ACHN (cell line): ENCODE measurements at regions not wholly inside any gene's neighbourhood (a gene's known extent, or its start where the extent isn't known, plus 50 kb on each side); places are given as distances from the start of the nearest gene placed in this dataset.
A peak's percentile ranks its signal among the peaks of the same experiment; 100 is the strongest.
"Not testable (repeated sequence)": the region's sequence is repeated elsewhere in the genome, so short reads cannot be mapped to it uniquely, and the experiment has no call there.

Source experiments
- DNase-seq: peaks from one replicate; pipeline ENCODE4 v3.0.0-alpha.2; 2015
- in situ Hi-C: cut with HindIII; loops from 2 replicates; pipeline ENCODE4 v1.10.0; 2017; ENCODE audit warnings: low sequenced_read_pairs, low pct_ligation_motif_present, low pct_unique_long_range_greater_than_20kb

DNA sequence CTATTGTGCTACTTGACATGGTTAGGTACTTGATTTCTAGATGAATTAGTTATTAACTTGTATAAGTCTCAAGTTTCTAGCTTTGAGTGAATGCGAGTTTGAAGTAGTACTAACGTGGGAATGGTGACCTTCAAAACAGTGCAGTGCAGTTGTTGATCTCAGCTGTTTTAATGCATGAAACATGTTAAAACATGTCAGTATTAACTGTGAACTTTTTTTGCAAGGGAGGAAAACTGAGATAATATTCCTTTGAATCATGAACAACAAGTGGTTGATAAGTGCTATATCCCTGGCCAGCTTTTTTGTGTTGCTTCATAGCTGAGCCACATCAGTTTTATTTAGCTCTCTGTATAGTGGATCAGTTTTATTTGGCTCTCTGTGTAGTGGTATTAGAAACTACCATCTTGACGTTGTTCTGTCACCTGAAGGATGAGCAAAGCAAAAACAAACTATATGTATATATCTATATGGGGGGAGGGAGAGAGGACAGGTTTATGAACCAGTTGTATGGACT is 133.1 kb upstream of the PRSS12 start:
- in situ Hi-C loops, DNase-seq: not testable (repeated sequence)

- in situ Hi-C loops, result not testable (repeated sequence)
Measured at GRCh38 chr4:118492963-118493362, 140.2 kb upstream of the PRSS12 start.

DNA sequence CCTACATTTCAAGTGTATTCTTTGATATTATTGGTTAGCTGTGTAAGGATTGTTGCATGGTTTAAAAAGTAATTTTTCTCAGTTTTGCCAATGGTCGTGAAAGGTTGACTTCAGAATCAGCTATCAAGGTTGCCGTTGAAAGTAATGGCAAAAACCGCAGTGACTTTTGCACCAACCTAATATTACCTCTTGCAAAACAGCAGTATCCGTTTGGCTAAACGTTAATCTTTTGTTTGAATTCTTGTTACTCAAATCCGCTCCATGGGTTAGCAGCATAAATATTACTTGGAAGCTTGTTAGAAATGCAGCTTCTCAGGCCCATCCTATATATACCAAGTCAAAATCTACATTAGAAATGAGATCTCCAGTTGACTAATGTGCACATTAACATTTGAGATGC is 141.6 kb upstream of the PRSS12 start:
- DNase-seq, in situ Hi-C loops: not testable (repeated sequence)

More at GRCh38 chr4:118492963-118493362, 140.2 kb upstream of the PRSS12 start:
- DNase-seq, result not testable (repeated sequence)

GRCh38 chr4:118502967-118503366 is 150.2 kb upstream of the PRSS12 start:
- DNase-seq, in situ Hi-C loops: not testable (repeated sequence)

DNA sequence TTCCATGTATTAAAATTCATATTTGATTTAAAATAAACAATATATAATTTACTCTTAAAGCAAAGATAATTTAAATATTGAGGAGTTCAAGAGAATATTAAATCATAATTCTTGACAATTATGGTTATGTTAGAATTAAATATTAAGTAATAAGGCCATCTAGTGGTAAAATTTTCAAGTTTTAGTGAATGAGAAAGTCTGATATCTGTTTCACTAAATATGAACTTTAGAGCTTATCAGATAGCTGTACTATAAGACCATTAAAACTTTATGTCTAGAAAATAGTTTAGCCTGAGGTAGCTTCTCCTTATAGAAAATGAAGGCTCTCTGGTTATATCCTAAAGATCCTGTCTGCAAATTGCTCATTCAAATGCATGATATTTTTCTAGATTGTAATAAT is 152.1 kb upstream of the PRSS12 start:
- in situ Hi-C loops, result not testable (repeated sequence)
- DNase-seq, result peak; percentile 2

DNA sequence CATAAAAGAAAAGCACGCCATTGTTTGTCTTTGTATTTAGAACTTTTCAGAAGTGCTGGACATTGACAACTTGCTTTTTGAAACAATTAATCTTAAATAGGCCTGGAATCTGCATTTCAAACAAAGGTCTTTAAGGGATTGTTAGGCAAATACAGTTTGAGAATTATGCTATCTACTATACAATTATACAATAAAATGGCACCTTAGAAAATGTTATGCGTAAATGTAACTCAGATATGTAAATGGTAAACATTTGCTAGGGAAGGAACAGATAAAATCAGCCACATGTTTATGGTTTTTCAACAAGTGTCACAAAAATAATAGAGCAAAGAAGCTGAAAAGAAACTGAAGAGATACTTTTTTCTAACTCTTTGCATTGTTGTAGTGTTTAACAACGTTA is 152.7 kb upstream of the PRSS12 start:
- DNase-seq, in situ Hi-C loops: not testable (repeated sequence)

DNA sequence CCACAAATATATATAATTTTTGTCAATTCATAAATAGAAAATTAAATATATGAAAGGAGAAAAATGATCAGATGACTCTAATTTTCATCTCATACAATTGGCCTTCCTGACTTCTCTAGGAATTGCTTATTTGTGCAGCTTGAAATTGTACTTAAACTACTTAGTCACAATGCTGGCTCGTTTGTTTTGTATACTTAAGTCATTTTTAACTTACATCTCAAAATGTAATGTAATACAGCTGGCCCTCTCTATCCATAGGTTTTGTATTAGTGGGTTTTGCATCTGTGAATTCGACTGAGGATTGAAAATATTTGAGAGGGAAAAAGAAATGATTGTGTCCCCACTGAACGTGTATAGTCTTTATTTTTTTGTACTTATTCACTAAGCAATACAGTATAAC is 160.1 kb upstream of the PRSS12 start:
- in situ Hi-C loops, DNase-seq: not testable (repeated sequence)

DNA sequence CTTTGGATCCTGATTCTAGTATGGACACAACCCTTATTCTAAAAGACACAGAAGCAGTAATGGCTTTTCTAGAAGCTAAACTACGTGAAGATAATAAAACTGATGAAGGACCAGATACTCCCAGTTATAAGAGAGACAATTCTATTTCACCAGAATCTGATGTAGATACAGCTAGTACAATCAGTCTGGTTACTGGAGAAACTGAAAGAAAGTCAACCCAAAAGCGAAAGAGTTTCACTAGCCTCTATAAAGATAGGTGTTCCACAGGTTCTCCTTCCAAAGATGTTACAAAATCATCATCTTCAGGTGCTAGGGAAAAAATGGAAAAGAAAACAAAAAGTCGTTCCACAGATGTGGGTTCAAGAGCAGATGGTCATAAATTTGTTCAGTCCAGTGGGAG is 161.5 kb upstream of the PRSS12 start:
- DNase-seq, in situ Hi-C loops: not testable (repeated sequence)

GRCh38 chr4:118516107-118516506 is 163.3 kb upstream of the PRSS12 start:
- in situ Hi-C loops, DNase-seq: not testable (repeated sequence)

- in situ Hi-C loops, result not testable (repeated sequence)
Measured at GRCh38 chr4:118530107-118530506, 155.1 kb upstream of the METTL14 start.

GRCh38 chr4:118531947-118532346 is 153.2 kb upstream of the METTL14 start:
- in situ Hi-C loops, DNase-seq: not testable (repeated sequence)

More at GRCh38 chr4:118530107-118530506, 155.1 kb upstream of the METTL14 start:
- not testable (repeated sequence) for DNase-seq

DNA sequence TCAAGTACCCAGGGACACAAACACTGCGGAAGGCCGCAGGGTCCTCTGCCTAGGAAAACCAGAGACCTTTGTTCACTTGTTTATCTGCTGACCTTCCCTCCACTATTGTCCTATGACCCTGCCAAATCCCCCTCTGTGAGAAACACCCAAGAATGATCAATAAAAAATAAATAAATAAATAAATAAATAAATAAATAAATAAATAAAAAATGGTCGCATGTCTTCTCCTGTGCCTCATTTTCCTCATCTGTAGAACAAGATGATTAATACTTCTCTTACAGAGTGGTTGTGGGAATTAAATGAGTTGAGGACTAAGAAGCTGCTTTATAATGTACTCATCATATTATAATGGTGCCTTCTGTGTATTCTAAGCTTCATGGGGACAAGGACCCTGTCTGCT is 149.4 kb upstream of the METTL14 start:
- in situ Hi-C loops, DNase-seq: not testable (repeated sequence)

GRCh38 chr4:118539412-118540077 is 145.6 kb upstream of the METTL14 start:
- in situ Hi-C loops, result not testable (repeated sequence)

DNA sequence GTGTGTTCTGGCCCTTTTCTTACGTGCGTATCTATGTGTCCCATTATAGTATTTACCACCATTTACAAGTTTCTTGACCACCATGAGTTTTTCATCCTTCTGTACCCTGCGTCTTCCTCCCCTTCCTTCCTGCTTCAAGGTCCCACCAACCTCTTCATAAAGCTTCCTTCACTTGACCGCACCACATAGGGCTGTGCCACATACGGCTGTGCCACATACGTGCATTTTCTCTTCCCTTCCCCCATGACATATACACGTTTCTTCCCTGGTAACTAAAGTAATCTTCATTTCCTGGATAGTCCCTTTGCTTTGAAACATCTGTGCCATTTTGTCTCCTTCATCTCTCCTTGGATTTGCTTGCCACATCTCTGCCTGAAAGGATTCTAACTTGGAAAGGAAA is 128.6 kb upstream of the METTL14 start:
- in situ Hi-C loops, DNase-seq: not testable (repeated sequence)

More at GRCh38 chr4:118539412-118540077, 145.6 kb upstream of the METTL14 start:
- DNase-seq, result peak; percentile 28

GRCh38 chr4:118557298-118557851 is 127.8 kb upstream of the METTL14 start:
- DNase-seq, result peak; percentile 22
- in situ Hi-C loops, result no loop called here

DNA sequence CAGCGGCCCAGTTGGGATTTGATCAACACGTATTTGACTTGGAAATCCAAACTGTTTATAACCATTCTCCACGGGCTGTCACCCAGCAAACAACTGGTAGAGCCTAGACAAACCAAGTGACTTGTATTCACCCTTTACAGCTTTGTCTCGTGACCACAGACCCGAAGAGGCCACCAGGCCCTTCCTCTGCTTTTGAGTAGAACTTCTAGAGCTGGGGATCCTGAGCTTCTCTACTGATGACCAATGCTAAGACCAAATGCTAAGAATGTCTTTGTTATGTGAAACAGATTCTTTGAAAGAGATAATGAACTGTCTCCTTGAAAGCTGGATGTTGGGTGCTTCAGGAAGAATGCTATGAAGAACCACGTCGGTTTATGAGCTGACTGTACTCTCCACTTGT is 127.0 kb upstream of the METTL14 start:
- in situ Hi-C loops, DNase-seq: not testable (repeated sequence)

DNA sequence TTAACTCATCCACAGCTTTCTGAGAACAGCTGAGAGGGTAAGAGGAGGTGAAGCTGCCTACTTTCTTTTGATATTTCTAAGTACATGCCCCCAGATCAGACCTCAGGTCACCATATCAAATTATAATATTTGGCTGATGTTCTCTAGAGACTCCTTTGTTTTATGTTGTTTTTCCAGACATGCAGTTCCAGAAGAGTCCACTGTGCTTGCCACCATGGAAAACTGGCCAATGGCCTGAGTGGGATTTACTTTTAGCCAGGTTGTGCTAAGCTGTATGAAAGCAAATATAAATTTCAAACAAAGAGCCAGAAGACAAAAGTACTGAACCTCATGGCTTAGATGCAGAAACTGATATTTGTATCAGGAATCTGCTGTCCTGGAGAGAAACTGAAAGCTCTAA is 123.6 kb upstream of the METTL14 start:
- in situ Hi-C loops, DNase-seq: not testable (repeated sequence)

DNA sequence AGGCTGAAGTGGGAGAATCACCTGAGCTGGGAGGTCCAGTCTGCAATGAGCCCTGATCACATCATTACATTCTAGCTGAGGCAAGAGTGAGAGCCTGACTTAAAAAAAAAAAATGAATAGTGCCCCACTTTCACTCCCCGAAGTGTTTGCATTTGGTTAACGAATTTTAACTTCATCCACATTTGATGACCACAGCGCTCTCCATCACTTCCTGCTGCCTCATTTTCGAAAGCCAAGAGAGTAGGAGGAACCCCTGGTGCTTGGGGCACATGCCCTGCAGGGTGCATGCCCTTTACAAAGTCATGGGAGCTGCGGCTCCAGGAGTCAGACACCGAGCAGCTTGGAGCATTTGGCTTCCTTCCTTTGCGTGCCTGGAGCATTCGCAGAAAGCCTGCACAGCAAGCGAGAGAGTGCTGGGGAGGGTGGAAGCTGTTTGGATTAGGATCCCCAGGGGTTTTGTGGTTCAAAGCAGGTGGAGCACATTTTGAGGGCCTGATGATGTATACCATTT is 119.1 kb upstream of the METTL14 start:
- in situ Hi-C loops, DNase-seq: not testable (repeated sequence)

- in situ Hi-C loops, DNase-seq: not testable (repeated sequence)
Measured at GRCh38 chr4:118572991-118573390, 112.2 kb upstream of the METTL14 start.
